ENCODE measurements at regions not wholly inside any gene's neighbourhood (a gene's known extent, or its start where the extent isn't known, plus 50 kb on each side); places are given as distances from the start of the nearest gene placed in this dataset.

GRCh38 chr2:123687064-123687463 lies 338.0 kb upstream of the CNTNAP5 start:
- H3K4me3 Mint-ChIP-seq: no peak overlapping the region
- H3K4me1 Mint-ChIP-seq: no peaks in the 10 kb centered on the region
- DNase-seq: no peak
- H3K27me3 Mint-ChIP-seq (ENCODE audit: insufficient read depth): no peaks in the 10 kb centered on the region
- H3K4me1 ChIP-seq (ENCODE audit: control insufficient read depth, insufficient read depth, low read length): no peaks in the 10 kb centered on the region
- H3K27me3 ChIP-seq (ENCODE audit: control insufficient read depth, insufficient read depth, low read length, poor library complexity, severe bottlenecking): no peaks in the 10 kb centered on the region
- no peak overlapping the region for H3K27ac ChIP-seq (ENCODE audit: low read depth, low read length)
- peak overlapping the region; percentile 23 for H3K4me3 ChIP-seq (ENCODE audit: low read length)
- peaks cover 74% of the 10 kb centered on the region for H3K9me3 ChIP-seq (ENCODE audit: control insufficient read depth, low read length)
- H3K36me3 Mint-ChIP-seq (ENCODE audit: low read depth): peaks cover 31% of the 10 kb centered on the region
- no peak overlapping the region for H3K9ac ChIP-seq (ENCODE audit: extremely low read depth, low read length, poor library complexity, severe bottlenecking)
- 96 to 100% methylated on average over 3 to 11 of the region's 11 CpGs for WGBS, 2 experiments (ENCODE audit: insufficient coverage in 1 of 2, insufficient read length in 1 of 2)
- H3K36me3 ChIP-seq (ENCODE audit: control insufficient read depth, insufficient read depth, low read length): peaks cover 12% of the 10 kb centered on the region
- H3K27ac Mint-ChIP-seq: no peak overlapping the region
- peaks cover 62% of the 10 kb centered on the region for H3K9me3 Mint-ChIP-seq
- TF ChIP-seq, protein P1, sequence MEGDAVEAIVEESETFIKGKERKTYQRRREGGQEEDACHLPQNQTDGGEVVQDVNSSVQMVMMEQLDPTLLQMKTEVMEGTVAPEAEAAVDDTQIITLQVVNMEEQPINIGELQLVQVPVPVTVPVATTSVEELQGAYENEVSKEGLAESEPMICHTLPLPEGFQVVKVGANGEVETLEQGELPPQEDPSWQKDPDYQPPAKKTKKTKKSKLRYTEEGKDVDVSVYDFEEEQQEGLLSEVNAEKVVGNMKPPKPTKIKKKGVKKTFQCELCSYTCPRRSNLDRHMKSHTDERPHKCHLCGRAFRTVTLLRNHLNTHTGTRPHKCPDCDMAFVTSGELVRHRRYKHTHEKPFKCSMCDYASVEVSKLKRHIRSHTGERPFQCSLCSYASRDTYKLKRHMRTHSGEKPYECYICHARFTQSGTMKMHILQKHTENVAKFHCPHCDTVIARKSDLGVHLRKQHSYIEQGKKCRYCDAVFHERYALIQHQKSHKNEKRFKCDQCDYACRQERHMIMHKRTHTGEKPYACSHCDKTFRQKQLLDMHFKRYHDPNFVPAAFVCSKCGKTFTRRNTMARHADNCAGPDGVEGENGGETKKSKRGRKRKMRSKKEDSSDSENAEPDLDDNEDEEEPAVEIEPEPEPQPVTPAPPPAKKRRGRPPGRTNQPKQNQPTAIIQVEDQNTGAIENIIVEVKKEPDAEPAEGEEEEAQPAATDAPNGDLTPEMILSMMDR (conservative IDR thresholded peaks at IDR 0.05): no peak

GRCh38 chr2:123688231-123688940 lies 336.7 kb upstream of the CNTNAP5 start:
- Mint-ChIP-seq H3K27ac (no peak overlapping the region), H3K4me3 (no peak overlapping the region), H3K9me3 (peaks cover 53% of the 10 kb centered on the region), H3K36me3 (ENCODE audit: low read depth) (peaks cover 22% of the 10 kb centered on the region), H3K27me3 (ENCODE audit: insufficient read depth) (no peaks in the 10 kb centered on the region), H3K4me1 (no peaks in the 10 kb centered on the region)
- H3K4me3 ChIP-seq (ENCODE audit: low read length): peak overlapping the region; percentile 12
- peaks cover 12% of the 10 kb centered on the region for H3K36me3 ChIP-seq (ENCODE audit: control insufficient read depth, insufficient read depth, low read length)
- DNase-seq: no peak
- no peaks in the 10 kb centered on the region for H3K4me1 ChIP-seq (ENCODE audit: control insufficient read depth, insufficient read depth, low read length)
- H3K9ac ChIP-seq (ENCODE audit: extremely low read depth, low read length, poor library complexity, severe bottlenecking): no peak overlapping the region
- TF ChIP-seq, protein P1 (conservative IDR thresholded peaks at IDR 0.05): no peak
- no peaks in the 10 kb centered on the region for H3K27me3 ChIP-seq (ENCODE audit: control insufficient read depth, insufficient read depth, low read length, poor library complexity, severe bottlenecking)
- H3K27ac ChIP-seq (ENCODE audit: low read depth, low read length): no peak overlapping the region
- peaks cover 67% of the 10 kb centered on the region for H3K9me3 ChIP-seq (ENCODE audit: control insufficient read depth, low read length)
- WGBS, 2 experiments (ENCODE audit: insufficient coverage in 1 of 2, insufficient read length in 1 of 2): 92 to 95% methylated on average over 11 to 16 of the region's 16 CpGs

DNA sequence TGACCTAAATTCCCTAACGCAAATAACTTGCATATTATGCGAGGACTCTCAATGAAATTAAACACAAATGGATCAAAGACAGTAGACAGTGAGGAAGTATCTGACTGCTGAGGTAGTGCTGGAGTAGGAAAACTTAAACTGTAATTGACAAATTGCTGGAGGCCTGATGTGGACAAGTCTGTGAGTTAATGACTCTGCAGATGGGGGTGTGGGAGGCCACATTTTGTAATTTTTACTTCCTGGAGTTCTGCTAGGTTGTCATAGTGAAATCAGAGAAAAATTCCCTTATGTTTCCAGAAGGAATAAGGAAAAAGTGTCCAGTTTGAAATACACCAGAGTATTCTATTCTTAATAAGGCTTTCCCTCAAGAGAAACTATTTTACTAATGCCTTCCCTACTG lies 333.0 kb upstream of the CNTNAP5 start:
- H3K4me3 Mint-ChIP-seq: no peak overlapping the region
- H3K9me3 Mint-ChIP-seq: peaks cover 28% of the 10 kb centered on the region

More for the DNA sequence above, 333.0 kb upstream of the CNTNAP5 start:
- Histone ChIP-seq H3K27ac (ENCODE audit: low read depth, low read length) (no peak overlapping the region), H3K4me3 (ENCODE audit: low read length) (peak overlapping the region; percentile 45), H3K9ac (ENCODE audit: extremely low read depth, low read length, poor library complexity, severe bottlenecking) (no peak overlapping the region), H3K4me1 (ENCODE audit: control insufficient read depth, insufficient read depth, low read length) (no peaks in the 10 kb centered on the region), H3K36me3 (ENCODE audit: control insufficient read depth, insufficient read depth, low read length) (peaks cover 12% of the 10 kb centered on the region), H3K27me3 (ENCODE audit: control insufficient read depth, insufficient read depth, low read length, poor library complexity, severe bottlenecking) (no peaks in the 10 kb centered on the region), H3K9me3 (ENCODE audit: control insufficient read depth, low read length) (peaks cover 53% of the 10 kb centered on the region)
- Mint-ChIP-seq H3K27ac (no peak overlapping the region), H3K27me3 (ENCODE audit: insufficient read depth) (no peaks in the 10 kb centered on the region), H3K4me1 (no peaks in the 10 kb centered on the region), H3K36me3 (ENCODE audit: low read depth) (peaks cover 13% of the 10 kb centered on the region)
- TF ChIP-seq, protein P1 (conservative IDR thresholded peaks at IDR 0.05): no peak
- no peak for DNase-seq
- WGBS, 2 experiments (ENCODE audit: insufficient coverage in 1 of 2, insufficient read length in 1 of 2): 60 to 97% methylated on average over 1 to 2 of the region's 2 CpGs
